ENCODE measurements at regions not wholly inside any gene's neighbourhood (a gene's known extent, or its start where the extent isn't known, plus 50 kb on each side); places are given as distances from the start of the nearest gene placed in this dataset.

DNA sequence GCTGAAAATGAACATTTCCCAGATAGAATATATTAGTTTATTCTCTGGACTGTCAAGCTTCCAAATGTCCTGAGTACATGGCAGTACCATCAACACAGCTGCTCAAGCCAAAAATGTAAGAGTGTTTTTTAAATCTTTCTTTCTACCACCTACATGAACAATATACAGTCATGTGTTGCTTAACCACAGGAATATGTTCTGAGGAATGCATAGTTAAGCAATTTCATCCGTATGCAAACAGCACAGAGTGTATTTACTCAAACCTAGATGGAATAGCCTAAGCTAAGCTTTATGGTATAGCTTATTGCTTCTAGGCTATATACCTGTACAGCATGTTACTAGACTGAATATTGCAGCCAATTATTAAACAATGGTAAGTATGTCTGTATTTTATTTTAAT lies 561.9 kb upstream of the ADGRL4 start:
- TF ChIP-seq, protein P1, sequence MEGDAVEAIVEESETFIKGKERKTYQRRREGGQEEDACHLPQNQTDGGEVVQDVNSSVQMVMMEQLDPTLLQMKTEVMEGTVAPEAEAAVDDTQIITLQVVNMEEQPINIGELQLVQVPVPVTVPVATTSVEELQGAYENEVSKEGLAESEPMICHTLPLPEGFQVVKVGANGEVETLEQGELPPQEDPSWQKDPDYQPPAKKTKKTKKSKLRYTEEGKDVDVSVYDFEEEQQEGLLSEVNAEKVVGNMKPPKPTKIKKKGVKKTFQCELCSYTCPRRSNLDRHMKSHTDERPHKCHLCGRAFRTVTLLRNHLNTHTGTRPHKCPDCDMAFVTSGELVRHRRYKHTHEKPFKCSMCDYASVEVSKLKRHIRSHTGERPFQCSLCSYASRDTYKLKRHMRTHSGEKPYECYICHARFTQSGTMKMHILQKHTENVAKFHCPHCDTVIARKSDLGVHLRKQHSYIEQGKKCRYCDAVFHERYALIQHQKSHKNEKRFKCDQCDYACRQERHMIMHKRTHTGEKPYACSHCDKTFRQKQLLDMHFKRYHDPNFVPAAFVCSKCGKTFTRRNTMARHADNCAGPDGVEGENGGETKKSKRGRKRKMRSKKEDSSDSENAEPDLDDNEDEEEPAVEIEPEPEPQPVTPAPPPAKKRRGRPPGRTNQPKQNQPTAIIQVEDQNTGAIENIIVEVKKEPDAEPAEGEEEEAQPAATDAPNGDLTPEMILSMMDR (IDR thresholded peaks at IDR 0.05), result no peak
- no peak for TF ChIP-seq POLR2AphosphoS5 (IDR thresholded peaks at IDR 0.05)

Measured in breast epithelium (tissue), 3 donors.